ENCODE measurements at regions not wholly inside any gene's neighbourhood (a gene's known extent, or its start where the extent isn't known, plus 50 kb on each side); places are given as distances from the start of the nearest gene placed in this dataset.

- TF ChIP-seq CSRNP1 (CRISPR knock-in tag; IDR thresholded peaks at IDR 0.05) (no peak), ZFY (CRISPR knock-in tag; IDR thresholded peaks at IDR 0.05) (no peak), UBTF (CRISPR knock-in tag; IDR thresholded peaks at IDR 0.05) (no peak), TAF1 (CRISPR knock-in tag; IDR thresholded peaks at IDR 0.05) (no peak), ZSCAN29 (CRISPR knock-in tag; conservative IDR thresholded peaks at IDR 0.05) (no peak), ZFP36L2 (CRISPR knock-in tag; IDR thresholded peaks at IDR 0.05) (no peak)
Measured at GRCh38 chr9:115999498-115999897, 154.1 kb upstream of the PAPPA start.
